Stomach smooth muscle (tissue), 2 donors: ENCODE measurements at regions not wholly inside any gene's neighbourhood (a gene's known extent, or its start where the extent isn't known, plus 50 kb on each side); places are given as distances from the start of the nearest gene placed in this dataset.

Experiments used
- H3K27ac ChIP-seq: one replicate; pipeline ENCODE4 v1.7.0; 2013; ENCODE audit warnings: mild to moderate bottlenecking, low read length, inconsistent platforms
- H3K27me3 ChIP-seq, 2 donors: one replicate each; pipeline ENCODE4 v1.7.0; 2013; ENCODE audit warnings: low read length in 2 of 2; ENCODE audit not compliant: insufficient read depth in 2 of 2, control insufficient read depth in 1 of 2
- H3K36me3 ChIP-seq, 2 donors: one replicate each; pipeline ENCODE4 v1.7.0; 2013; ENCODE audit warnings: low read length in 2 of 2; ENCODE audit not compliant: control insufficient read depth in 2 of 2, insufficient read depth in 2 of 2
- H3K4me1 ChIP-seq: one replicate; pipeline ENCODE4 v1.7.0; 2013; ENCODE audit warnings: low read length; ENCODE audit not compliant: control insufficient read depth, insufficient read depth
- H3K4me3 ChIP-seq, 2 donors: one replicate each; pipeline ENCODE4 v1.7.0; 2013; ENCODE audit warnings: low read length in 2 of 2
- H3K9ac ChIP-seq, 2 donors: one replicate each; pipeline ENCODE4 v1.7.0; 2013; ENCODE audit warnings: low read length in 2 of 2, mild to moderate bottlenecking in 1 of 2
- H3K9me3 ChIP-seq, 2 donors: one replicate each; pipeline ENCODE4 v1.7.0; 2013; ENCODE audit warnings: low read length in 2 of 2; ENCODE audit not compliant: control insufficient read depth in 2 of 2
- donor health status: healthy.
- donor health status: Pancreatic carcinoma.

DNA sequence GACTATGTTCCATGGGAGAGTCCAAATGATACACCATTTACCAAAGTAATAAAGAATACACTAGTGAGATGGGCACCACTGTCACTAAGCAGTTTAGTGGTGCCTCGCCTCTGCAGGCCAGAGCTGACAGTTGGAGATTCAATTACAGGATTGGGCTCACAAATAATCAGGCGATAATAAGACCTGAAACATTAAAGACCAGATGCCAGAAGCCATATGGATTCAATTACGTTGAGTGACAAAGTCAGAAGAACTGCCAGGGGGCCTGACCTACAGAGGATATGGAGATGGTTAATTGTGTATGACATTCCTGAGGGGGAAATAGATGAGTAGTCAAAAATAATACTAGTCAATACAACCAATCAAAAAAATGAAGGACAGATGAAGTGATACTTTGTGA lies 65.2 kb upstream of the ST6GALNAC5 start:
- Histone ChIP-seq H3K4me3 (no peak overlapping the region), H3K36me3 (no peaks in the 10 kb centered on the region), H3K9me3 (no peaks in the 10 kb centered on the region), H3K27me3 (no peaks in the 10 kb centered on the region), H3K9ac (no peak overlapping the region), H3K27ac (no peak overlapping the region), H3K4me1 (no peaks in the 10 kb centered on the region)

DNA sequence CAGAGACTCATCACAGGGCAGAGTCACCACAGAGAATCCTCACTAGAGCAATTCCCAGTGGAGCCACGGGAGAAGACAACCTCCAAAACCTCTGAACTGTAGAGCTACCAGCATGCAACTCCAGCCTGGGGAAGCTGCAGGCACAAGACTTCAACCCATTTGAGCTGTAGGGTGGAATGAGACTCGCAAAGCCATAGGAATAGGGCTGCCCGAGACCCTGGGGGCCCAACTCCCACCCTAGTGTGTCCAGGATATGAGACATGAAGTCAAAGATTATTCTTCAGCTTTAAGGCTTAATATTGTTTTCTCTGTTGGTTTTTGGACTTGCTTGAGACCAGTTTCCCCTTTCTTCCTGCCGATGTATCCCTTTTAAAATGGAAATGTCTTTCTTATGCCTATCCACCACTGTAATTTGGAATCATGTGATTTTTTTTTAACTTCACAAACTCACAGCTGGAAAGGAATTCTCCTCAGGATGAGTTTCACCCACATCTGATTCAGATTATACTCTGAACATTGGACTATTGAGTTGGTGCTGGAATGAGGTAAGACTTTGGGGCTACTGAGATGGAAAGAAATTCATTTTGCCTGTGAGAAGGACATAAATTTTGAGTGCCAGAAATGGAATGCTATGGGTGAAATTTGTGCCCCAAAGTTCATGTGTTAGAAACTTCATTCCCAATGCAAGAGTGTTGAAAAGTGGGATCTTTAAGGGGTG lies 59.6 kb upstream of the ST6GALNAC5 start:
- Histone ChIP-seq H3K27me3 (no peaks in the 10 kb centered on the region), H3K4me1 (no peaks in the 10 kb centered on the region), H3K4me3 (no peak overlapping the region), H3K27ac (no peak overlapping the region), H3K9me3 (no peaks in the 10 kb centered on the region), H3K36me3 (no peaks in the 10 kb centered on the region), H3K9ac (no peak overlapping the region)
